PC-3 (cell line): ENCODE measurements at regions not wholly inside any gene's neighbourhood (a gene's known extent, or its start where the extent isn't known, plus 50 kb on each side); places are given as distances from the start of the nearest gene placed in this dataset.

Source experiments
- ATAC-seq: fragments of 200-7000 bp; cut with Tn5 transposase; 2 replicates; pipeline ENCODE4 v1.9.1; 2020; ENCODE audit warnings: mild to moderate bottlenecking, moderate library complexity
- BruUV-seq: library from RNA; stranded (reverse); fragments of 400-500 nt; replicated peaks from 2 replicates; lab custom pipeline; 2021; lab: Mats Ljungman, UMichigan
- CTCF ChIA-PET: fragments of 300-600 bp; sonication (Branson Sonifier 250); formaldehyde crosslinking; loops from one replicate; lab custom pipeline; 2022; ENCODE audit warnings: antibody characterized with exemption; lab: Charles Lee
- POLR2A ChIA-PET: fragments of 300-600 bp; sonication (Branson Sonifier 250); formaldehyde crosslinking; loops from one replicate; lab custom pipeline; 2022; ENCODE audit warnings: antibody characterized with exemption; ENCODE audit not compliant: unreplicated experiment; lab: Charles Lee
- DNase-seq: peaks from one replicate; pipeline ENCODE4 v3.0.0-alpha.2; 2015
- H2AFZ ChIP-seq: fragments of 300-600 bp; sonication (generic); 2 replicates; pipeline ENCODE4 v1.6.0; 2016; ENCODE audit warnings: antibody characterized with exemption, low read length
- H3F3A ChIP-seq: fragments of 300-600 bp; sonication (generic); one replicate; pipeline ENCODE4 v1.6.0; 2017; ENCODE audit warnings: antibody characterized with exemption, low read length, control low read depth, mild to moderate bottlenecking; ENCODE audit not compliant: unreplicated experiment
- H3K27ac ChIP-seq: fragments of 300-600 bp; sonication (generic); 2 replicates; pipeline ENCODE4 v1.5.1; 2016; ENCODE audit warnings: mild to moderate bottlenecking, low read length
- H3K27me3 ChIP-seq: fragments of 300-600 bp; sonication (generic); 2 replicates; pipeline ENCODE4 v1.6.1; 2016; ENCODE audit warnings: low read length, mixed read lengths
- H3K36me3 ChIP-seq: fragments of 300-600 bp; sonication (generic); 2 replicates; pipeline ENCODE4 v1.6.1; 2016; ENCODE audit warnings: low read depth, mixed run types, low read length, mixed read lengths
- H3K4me1 ChIP-seq: fragments of 300-600 bp; sonication (generic); 2 replicates; pipeline ENCODE4 v1.5.1; 2016; ENCODE audit warnings: low read length; ENCODE audit not compliant: insufficient read depth
- H3K4me2 ChIP-seq: fragments of 300-600 bp; sonication (generic); 2 replicates; pipeline ENCODE4 v1.6.0; 2016; ENCODE audit warnings: low read length
- H3K4me3 ChIP-seq: fragments of 300-600 bp; sonication (generic); 2 replicates; pipeline ENCODE4 v1.5.1; 2016; ENCODE audit warnings: mild to moderate bottlenecking, low read length, mixed read lengths
- H3K79me2 ChIP-seq: fragments of 300-600 bp; sonication (generic); 2 replicates; pipeline ENCODE4 v1.6.1; 2017; ENCODE audit warnings: low read length, mixed read lengths
- H3K9ac ChIP-seq: fragments of 300-600 bp; sonication (generic); 2 replicates; pipeline ENCODE4 v1.6.0; 2016; ENCODE audit warnings: mild to moderate bottlenecking, low read length
- H3K9me2 ChIP-seq: fragments of 300-600 bp; sonication (generic); replicated peaks from 2 replicates; pipeline ENCODE4 v1.6.1; 2016; ENCODE audit warnings: mixed run types, low read length, mixed read lengths
- H3K9me3 ChIP-seq: fragments of 300-600 bp; sonication (generic); 2 replicates; pipeline ENCODE4 v1.6.1; 2016; ENCODE audit warnings: low read length, mixed read lengths
- H4K20me1 ChIP-seq: fragments of 300-600 bp; sonication (generic); 2 replicates; pipeline ENCODE4 v1.6.1; 2016; ENCODE audit warnings: low read length, mixed read lengths
- CTCF ChIP-seq: fragments of 300-600 bp; sonication (generic); conservative IDR thresholded peaks from 2 replicates; pipeline ENCODE4 v1.5.1; 2017; ENCODE audit warnings: antibody characterized with exemption, low read depth, mild to moderate bottlenecking, low read length
- EZH2 ChIP-seq: fragments of 300-600 bp; sonication (generic); IDR thresholded peaks from one replicate; pipeline ENCODE4 v1.6.1; 2017; ENCODE audit warnings: antibody characterized with exemption, mild to moderate bottlenecking, low read length; ENCODE audit not compliant: unreplicated experiment
- EZH2phosphoT487 ChIP-seq: fragments of 300-600 bp; sonication (generic); IDR thresholded peaks from 2 replicates; pipeline ENCODE4 v1.6.1; 2018; ENCODE audit warnings: mild to moderate bottlenecking, antibody characterized with exemption, low read length, borderline replicate concordance
- intact Hi-C: fragments of 100-400 bp; cut with micrococcal nuclease; formaldehyde crosslinking; loops from 2 replicates; pipeline ENCODE4 v1.9.0; 2023

GRCh38 chr2:238502088-238502810 lies 75.5 kb downstream of the ASB1 start:
- no peaks in the 10 kb centered on the region for H3K9me3 ChIP-seq
- H3K9me2 ChIP-seq: no peaks in the 10 kb centered on the region
- ATAC-seq: no peak
- no peaks in the 10 kb centered on the region for H3K4me1 ChIP-seq
- H3K27me3 ChIP-seq: no peaks in the 10 kb centered on the region
- H4K20me1 ChIP-seq: no peaks in the 10 kb centered on the region
- no peaks in the 10 kb centered on the region for H3K79me2 ChIP-seq
- DNase-seq: no peak
- ChIA-PET POLR2A (no interaction called here), CTCF (no interaction called here)
- intact Hi-C loops: no loop called here
- no peak overlapping the region for H3K4me2 ChIP-seq
- no TSS peak for BruUV-seq
- no peaks in the 10 kb centered on the region for H3F3A ChIP-seq
- H2AFZ ChIP-seq: no peak overlapping the region
- no peak overlapping the region for H3K27ac ChIP-seq
- no peak for TF ChIP-seq CTCF
- no peak for TF ChIP-seq EZH2phosphoT487
- TF ChIP-seq EZH2: no peak
- no peaks in the 10 kb centered on the region for H3K36me3 ChIP-seq
- H3K4me3 ChIP-seq: no peak overlapping the region
- no peak overlapping the region for H3K9ac ChIP-seq

GRCh38 chr2:238502956-238503791 lies 76.4 kb downstream of the ASB1 start:
- no peak for ATAC-seq
- TF ChIP-seq EZH2 (no peak), CTCF (no peak), EZH2phosphoT487 (no peak)
- Histone ChIP-seq H3K4me1 (no peaks in the 10 kb centered on the region), H3K79me2 (no peaks in the 10 kb centered on the region), H3K4me2 (no peak overlapping the region), H4K20me1 (no peaks in the 10 kb centered on the region), H3K36me3 (no peaks in the 10 kb centered on the region), H3K27ac (no peak overlapping the region), H3K4me3 (no peak overlapping the region), H2AFZ (no peak overlapping the region), H3K27me3 (no peaks in the 10 kb centered on the region), H3K9ac (no peak overlapping the region), H3K9me3 (no peaks in the 10 kb centered on the region), H3F3A (no peaks in the 10 kb centered on the region), H3K9me2 (no peaks in the 10 kb centered on the region)
- ChIA-PET CTCF (no interaction called here), POLR2A (no interaction called here)
- DNase-seq: no peak
- intact Hi-C loops: no loop called here
- BruUV-seq: no TSS peak
